Cardiac muscle cell (in vitro differentiated cells and primary cell): ENCODE measurements at regions not wholly inside any gene's neighbourhood (a gene's known extent, or its start where the extent isn't known, plus 50 kb on each side); places are given as distances from the start of the nearest gene placed in this dataset.

ENCODE experiments used
- DNase-seq, 2 donors: peaks; one replicate each; pipeline versions ENCODE4 v3.0.0 to v3.0.0-alpha.2; 2010 to 2017; ENCODE audit warnings: low read depth in 1 of 2, low spot score in 1 of 2
- H3K27ac ChIP-seq: fragments of 200-600 bp; sonication (generic); 2 replicates; pipeline ENCODE4 v1.5.1; 2016
- H3K27me3 ChIP-seq: fragments of 200-600 bp; sonication (generic); 2 replicates; pipeline ENCODE4 v1.6.0; 2016; ENCODE audit warnings: control low read depth
- H3K36me3 ChIP-seq: fragments of 200-600 bp; sonication (generic); 2 replicates; pipeline ENCODE4 v1.5.1; 2016; ENCODE audit warnings: control low read depth
- H3K4me1 ChIP-seq: fragments of 200-600 bp; sonication (generic); 2 replicates; pipeline ENCODE4 v1.8.1; 2017; ENCODE audit warnings: low read depth, mild to moderate bottlenecking, mixed run types
- H3K4me3 ChIP-seq: fragments of 200-600 bp; sonication (generic); 2 replicates; pipeline ENCODE4 v1.5.1; 2016; ENCODE audit warnings: mild to moderate bottlenecking
- H3K9me3 ChIP-seq: fragments of 200-600 bp; sonication (generic); 2 replicates; pipeline ENCODE4 v1.5.1; 2017; ENCODE audit warnings: low read depth, mild to moderate bottlenecking, control low read depth
- TF ChIP-seq, protein P1 (sequence below): IDR thresholded peaks from 2 replicates; pipeline ENCODE4 v1.5.1; 2012; ENCODE audit warnings: low read depth, mild to moderate bottlenecking, low read length

DNA sequence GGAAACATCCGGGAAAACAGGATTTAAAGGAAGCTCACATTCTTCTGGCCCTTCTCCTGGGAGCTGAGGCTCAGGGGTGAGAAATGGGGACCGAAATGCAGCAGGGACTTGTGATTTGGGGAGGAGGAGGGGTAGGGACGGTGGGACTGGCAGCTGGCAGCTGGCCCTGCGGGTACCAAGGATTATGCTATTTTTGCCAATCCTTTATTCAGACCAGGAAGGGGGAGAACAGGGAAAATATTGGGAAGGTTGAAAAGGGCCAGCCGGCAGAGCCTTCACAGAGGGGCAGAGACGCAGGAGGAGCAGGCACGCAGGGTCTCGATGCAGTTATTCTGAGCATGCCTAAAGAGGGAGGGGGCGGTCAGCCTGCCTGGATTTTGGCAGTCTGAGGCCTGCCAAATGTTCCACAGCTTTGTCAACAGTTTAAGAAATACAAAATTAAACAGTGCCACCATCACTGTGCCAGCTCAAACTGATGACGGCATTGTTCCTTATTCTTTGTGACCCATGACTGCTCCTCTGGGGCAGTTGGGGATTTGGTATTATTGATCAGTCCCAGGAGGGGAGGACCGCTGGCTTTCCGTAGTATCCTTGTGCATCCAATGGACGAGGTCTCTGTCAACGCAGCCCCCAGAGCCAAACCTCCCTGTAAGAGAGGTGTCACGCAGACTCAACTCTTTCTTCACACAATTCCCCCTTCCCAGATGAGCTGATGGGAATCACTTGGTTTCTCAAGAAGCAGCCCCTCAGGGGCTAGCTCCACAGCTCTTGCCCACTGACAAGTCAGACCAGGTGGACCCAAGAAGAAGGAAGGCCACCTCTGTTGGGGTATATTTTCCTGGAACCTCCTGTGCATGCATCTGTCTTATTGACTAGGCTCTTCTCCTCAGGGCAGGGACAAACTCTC is 553.3 kb downstream of the BNC2 start:
- Histone ChIP-seq H3K36me3 (no peaks in the 10 kb centered on the region), H3K9me3 (no peaks in the 10 kb centered on the region), H3K27ac (no peak overlapping the region), H3K4me3 (no peak overlapping the region), H3K27me3 (peaks cover 4% of the 10 kb centered on the region), H3K4me1 (no peaks in the 10 kb centered on the region)
- DNase-seq: no peak
- TF ChIP-seq, protein P1, sequence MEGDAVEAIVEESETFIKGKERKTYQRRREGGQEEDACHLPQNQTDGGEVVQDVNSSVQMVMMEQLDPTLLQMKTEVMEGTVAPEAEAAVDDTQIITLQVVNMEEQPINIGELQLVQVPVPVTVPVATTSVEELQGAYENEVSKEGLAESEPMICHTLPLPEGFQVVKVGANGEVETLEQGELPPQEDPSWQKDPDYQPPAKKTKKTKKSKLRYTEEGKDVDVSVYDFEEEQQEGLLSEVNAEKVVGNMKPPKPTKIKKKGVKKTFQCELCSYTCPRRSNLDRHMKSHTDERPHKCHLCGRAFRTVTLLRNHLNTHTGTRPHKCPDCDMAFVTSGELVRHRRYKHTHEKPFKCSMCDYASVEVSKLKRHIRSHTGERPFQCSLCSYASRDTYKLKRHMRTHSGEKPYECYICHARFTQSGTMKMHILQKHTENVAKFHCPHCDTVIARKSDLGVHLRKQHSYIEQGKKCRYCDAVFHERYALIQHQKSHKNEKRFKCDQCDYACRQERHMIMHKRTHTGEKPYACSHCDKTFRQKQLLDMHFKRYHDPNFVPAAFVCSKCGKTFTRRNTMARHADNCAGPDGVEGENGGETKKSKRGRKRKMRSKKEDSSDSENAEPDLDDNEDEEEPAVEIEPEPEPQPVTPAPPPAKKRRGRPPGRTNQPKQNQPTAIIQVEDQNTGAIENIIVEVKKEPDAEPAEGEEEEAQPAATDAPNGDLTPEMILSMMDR: no peak

DNA sequence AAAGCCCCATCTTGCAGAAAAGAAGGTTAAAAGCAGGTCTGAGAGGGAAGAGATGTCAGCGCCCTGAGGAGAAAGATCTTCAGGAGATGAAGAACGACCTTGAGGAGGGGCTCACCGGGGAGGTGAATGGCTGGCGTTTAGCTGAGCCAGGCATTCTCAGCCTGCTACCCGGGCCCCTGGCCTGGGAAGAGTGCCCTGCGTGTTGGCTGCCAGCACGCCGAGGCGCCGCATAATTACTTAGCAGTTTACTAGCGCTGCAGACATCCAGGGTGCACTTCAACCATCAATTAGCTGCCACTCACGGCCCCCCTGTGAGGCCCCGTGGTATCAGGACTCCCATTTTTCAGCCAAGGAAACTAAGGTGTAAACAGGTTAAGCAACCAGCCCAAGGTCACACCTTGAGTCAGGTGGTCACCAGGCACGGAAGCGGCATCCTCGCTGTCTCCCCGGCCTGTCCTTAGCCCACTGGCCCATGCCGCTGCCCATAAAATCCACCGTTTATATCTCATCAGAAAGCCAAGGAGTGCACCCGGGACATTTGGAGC is 551.9 kb downstream of the BNC2 start:
- H3K36me3 ChIP-seq: no peaks in the 10 kb centered on the region
- TF ChIP-seq, protein P1: no peak
- no peaks in the 10 kb centered on the region for H3K9me3 ChIP-seq
- H3K27ac ChIP-seq: no peak overlapping the region
- DNase-seq: no peak
- H3K27me3 ChIP-seq: peaks cover 4% of the 10 kb centered on the region
- H3K4me1 ChIP-seq: no peaks in the 10 kb centered on the region
- H3K4me3 ChIP-seq: no peak overlapping the region

DNA sequence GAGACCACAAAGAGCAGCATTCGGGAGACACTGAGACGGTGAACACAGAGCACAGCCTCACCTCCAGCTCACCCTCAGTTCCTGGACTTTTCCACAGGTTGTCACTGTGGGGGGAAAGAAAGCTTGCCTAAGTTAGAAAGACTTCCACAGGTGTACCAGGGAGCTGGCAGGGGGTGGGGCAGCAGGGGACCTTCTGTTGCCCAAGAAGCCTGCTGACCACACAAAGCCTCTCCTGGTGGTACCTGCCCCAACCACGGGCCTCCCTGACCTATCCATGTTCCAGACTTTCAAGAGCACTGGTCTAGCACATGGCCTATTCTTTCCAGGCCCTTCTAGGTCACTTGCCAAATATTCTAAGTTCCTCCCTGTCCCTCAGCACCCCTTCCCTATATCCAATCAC is 550.8 kb downstream of the BNC2 start:
- H3K27ac ChIP-seq: no peak overlapping the region
- no peaks in the 10 kb centered on the region for H3K36me3 ChIP-seq
- no peak for DNase-seq
- TF ChIP-seq, protein P1: no peak
- no peaks in the 10 kb centered on the region for H3K9me3 ChIP-seq
- H3K4me3 ChIP-seq: no peak overlapping the region
- no peaks in the 10 kb centered on the region for H3K4me1 ChIP-seq
- H3K27me3 ChIP-seq: peaks cover 4% of the 10 kb centered on the region

DNA sequence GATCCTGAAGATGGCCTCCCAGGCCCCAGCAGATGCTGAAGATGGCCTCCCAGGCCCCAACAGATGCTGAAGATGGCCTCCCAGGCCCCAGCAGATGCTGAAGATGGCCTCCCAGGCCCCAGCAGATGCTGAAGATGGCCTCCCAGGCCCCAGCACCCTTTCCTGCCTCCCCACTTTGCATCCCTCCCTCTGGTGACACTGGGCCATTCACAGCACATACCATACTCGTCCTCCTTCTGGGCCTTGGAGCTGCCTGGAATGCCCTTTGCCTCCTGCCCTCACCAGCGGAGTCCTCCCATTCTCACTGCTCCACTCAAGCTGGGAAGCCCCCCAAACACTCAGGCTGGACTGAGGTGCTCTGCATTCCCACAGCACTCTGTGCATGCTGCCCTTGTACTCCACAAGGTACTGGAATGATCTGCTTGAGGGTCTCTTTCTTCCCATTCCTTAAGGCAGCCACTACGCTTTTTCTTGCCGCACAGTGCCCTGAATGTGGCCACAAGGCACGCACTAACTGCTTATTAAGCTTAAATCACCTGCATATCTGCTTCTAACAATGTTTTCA is 550.0 kb downstream of the BNC2 start:
- no peak for DNase-seq
- peaks cover 4% of the 10 kb centered on the region for H3K27me3 ChIP-seq
- TF ChIP-seq, protein P1: no peak
- H3K27ac ChIP-seq: no peak overlapping the region
- no peaks in the 10 kb centered on the region for H3K4me1 ChIP-seq
- H3K4me3 ChIP-seq: no peak overlapping the region
- H3K36me3 ChIP-seq: no peaks in the 10 kb centered on the region
- no peaks in the 10 kb centered on the region for H3K9me3 ChIP-seq

DNA sequence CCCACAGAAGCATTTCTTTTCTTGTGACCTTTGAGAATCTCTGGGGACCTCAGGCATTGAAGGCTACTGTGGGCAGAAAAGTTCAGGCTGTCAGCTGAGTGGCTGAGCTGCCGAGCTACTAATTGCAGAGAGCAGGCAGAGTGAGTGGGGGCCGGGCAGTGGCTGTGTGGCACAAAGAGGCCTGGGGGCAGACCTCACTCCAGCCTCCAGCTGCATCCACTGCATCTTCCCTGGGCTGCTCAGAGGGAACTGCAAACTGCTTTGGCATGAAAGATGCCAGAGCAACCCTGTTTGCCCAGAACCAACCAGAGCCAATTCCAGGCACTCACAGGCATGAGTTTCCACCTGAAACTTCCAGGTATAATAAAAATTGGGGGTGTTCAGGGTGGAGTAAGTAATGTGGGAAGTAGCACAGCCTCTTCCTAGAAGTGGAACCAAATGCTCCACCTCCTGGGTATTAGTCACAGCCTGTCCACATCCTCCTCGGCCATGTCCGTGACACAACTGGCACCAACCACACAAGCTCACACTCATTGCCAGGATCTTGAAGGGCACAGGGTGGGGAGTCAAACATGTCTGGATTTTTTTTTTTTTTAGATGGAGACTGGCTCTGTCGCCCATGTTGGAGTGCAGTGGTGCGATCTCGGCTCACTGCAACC is 548.9 kb downstream of the BNC2 start:
- DNase-seq: peak in 1 of 2 donors; percentile 65
- H3K27ac ChIP-seq: no peak overlapping the region
- H3K9me3 ChIP-seq: no peaks in the 10 kb centered on the region
- TF ChIP-seq, protein P1: no peak
- no peaks in the 10 kb centered on the region for H3K36me3 ChIP-seq
- H3K4me3 ChIP-seq: no peak overlapping the region
- no peaks in the 10 kb centered on the region for H3K4me1 ChIP-seq
- H3K27me3 ChIP-seq: peaks cover 4% of the 10 kb centered on the region
